ENCODE measurements at regions not wholly inside any gene's neighbourhood (a gene's known extent, or its start where the extent isn't known, plus 50 kb on each side); places are given as distances from the start of the nearest gene placed in this dataset.

GRCh38 chr2:120611016-120611415 lies 124.7 kb upstream of the GLI2 start:
- H3K56ac ChIP-seq (ENCODE audit: insufficient read length, low read depth, low read length) = no peak overlapping the region
- no peak overlapping the region for H2BK20ac ChIP-seq (ENCODE audit: low read depth, low read length, poor library complexity, severe bottlenecking)
- H3K9me3 Mint-ChIP-seq = no peaks in the 10 kb centered on the region
- H3K27ac Mint-ChIP-seq = no peak overlapping the region
- H2BK15ac ChIP-seq (ENCODE audit: low read depth, low read length) = no peak overlapping the region
- no peak overlapping the region for H3K27ac ChIP-seq (ENCODE audit: insufficient read length, low read depth, low read length)
- H4K5ac ChIP-seq (ENCODE audit: insufficient read length, low read depth, low read length) = no peak overlapping the region
- H2BK12ac ChIP-seq (ENCODE audit: insufficient read length, low read depth, low read length) = no peak overlapping the region
- no peaks in the 10 kb centered on the region for H4K20me1 ChIP-seq (ENCODE audit: control insufficient read depth, insufficient read depth, insufficient read length)
- H3K23me2 ChIP-seq (ENCODE audit: insufficient read length, low read depth, low read length, poor library complexity, severe bottlenecking) = no peaks in the 10 kb centered on the region
- no peaks in the 10 kb centered on the region; the same call in 1 of the 2 replicates for H3K4me1 ChIP-seq (ENCODE audit: insufficient read depth, low read length)
- H3K4me2 ChIP-seq (ENCODE audit: insufficient read depth, insufficient read length, low read length) = no peak overlapping the region
- H2AFZ ChIP-seq (ENCODE audit: low read length) = no peak overlapping the region
- no peaks in the 10 kb centered on the region for H3K27me3 ChIP-seq (ENCODE audit: insufficient read depth, low read length)
- no peaks in the 10 kb centered on the region for H3K79me2 ChIP-seq (ENCODE audit: insufficient read depth, low read length)
- no peak overlapping the region for H3K4ac ChIP-seq (ENCODE audit: low read depth, low read length)
- H3K9me3 ChIP-seq (ENCODE audit: control insufficient read depth, low read depth, low read length) = no peaks in the 10 kb centered on the region
- no peak overlapping the region for H3K4me3 Mint-ChIP-seq
- no peak overlapping the region for H3K18ac ChIP-seq (ENCODE audit: insufficient read length, low read depth, low read length)
- H3K23ac ChIP-seq (ENCODE audit: insufficient read length, low read depth, low read length) = no peak overlapping the region
- H3K14ac ChIP-seq (ENCODE audit: insufficient read depth, low read length) = no peak overlapping the region
- H2AK5ac ChIP-seq (ENCODE audit: insufficient read length, low read length) = no peak overlapping the region
- H3K9ac ChIP-seq (ENCODE audit: extremely low read depth, insufficient read length, low read length) = no peak overlapping the region
- H3K27me3 Mint-ChIP-seq (ENCODE audit: low read depth) = peaks cover 96% of the 10 kb centered on the region
- H4K8ac ChIP-seq (replicated peaks; ENCODE audit: insufficient read length, low read depth, low read length) = no peak overlapping the region
- no peaks in the 10 kb centered on the region for H3K36me3 Mint-ChIP-seq (ENCODE audit: insufficient read depth in 1 of 3, low read depth in 3 of 3)
- H3K79me1 ChIP-seq (ENCODE audit: insufficient read depth, low read depth, low read length, poor library complexity, severe bottlenecking) = no peaks in the 10 kb centered on the region
- H3T11ph ChIP-seq (ENCODE audit: low read length) = no peak overlapping the region
- TF ChIP-seq CTCF (conservative IDR thresholded peaks at IDR 0.05) = no peak
- H2BK120ac ChIP-seq (ENCODE audit: low read depth, low read length, poor library complexity, severe bottlenecking) = no peak overlapping the region
- H4K91ac ChIP-seq (ENCODE audit: insufficient read length, low read depth, low read length) = no peak overlapping the region
- H3K4me1 Mint-ChIP-seq = peaks cover 34 to 45% of the 10 kb centered on the region in 2 experiments
- WGBS (ENCODE audit: extremely low coverage, insufficient read length, low lambda C conversion rate) = no CpG with 5 or more reads among the region's 6 CpGs
- H2BK5ac ChIP-seq (ENCODE audit: insufficient read length, low read length) = no peak overlapping the region
- no peak for DNase-seq

Measured in H9 (cell line).